GM21786 (cell line): ENCODE measurements at regions not wholly inside any gene's neighbourhood (a gene's known extent, or its start where the extent isn't known, plus 50 kb on each side); places are given as distances from the start of the nearest gene placed in this dataset.
A peak's percentile ranks its signal among the peaks of the same experiment; 100 is the strongest.

Source experiments
- ATAC-seq: cut with Tn5 transposase; IDR thresholded peaks from one replicate; pipeline ENCODE4 v1.9.1; 2021; ENCODE audit not compliant: unreplicated experiment

GRCh38 chr2:180115269-180115668 lies 108.2 kb upstream of the CWC22 start:
- ATAC-seq = no peak

GRCh38 chr2:180111901-180112300 lies 104.8 kb upstream of the CWC22 start:
- ATAC-seq = no peak

GRCh38 chr2:180110469-180110868 lies 103.4 kb upstream of the CWC22 start:
- ATAC-seq = no peak

DNA sequence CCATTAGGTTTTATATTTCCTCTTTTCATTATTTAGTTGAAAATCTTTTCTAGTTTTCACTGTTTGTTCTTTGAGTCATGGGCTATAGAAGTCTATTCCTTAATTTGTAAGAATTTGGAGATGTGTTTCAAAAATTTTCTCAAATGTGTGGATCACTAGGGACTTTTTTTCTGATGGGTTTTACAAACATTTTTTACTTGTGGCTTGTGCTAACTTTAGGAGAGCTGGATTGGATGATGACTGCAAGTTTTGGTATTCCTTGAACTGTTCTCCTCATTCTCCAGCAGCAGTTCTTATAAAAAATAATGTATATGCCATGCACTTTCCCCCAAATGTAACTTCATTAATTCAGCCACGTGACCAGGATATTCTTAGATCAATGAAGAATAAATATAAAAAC lies 94.7 kb upstream of the CWC22 start:
- ATAC-seq = no peak

DNA sequence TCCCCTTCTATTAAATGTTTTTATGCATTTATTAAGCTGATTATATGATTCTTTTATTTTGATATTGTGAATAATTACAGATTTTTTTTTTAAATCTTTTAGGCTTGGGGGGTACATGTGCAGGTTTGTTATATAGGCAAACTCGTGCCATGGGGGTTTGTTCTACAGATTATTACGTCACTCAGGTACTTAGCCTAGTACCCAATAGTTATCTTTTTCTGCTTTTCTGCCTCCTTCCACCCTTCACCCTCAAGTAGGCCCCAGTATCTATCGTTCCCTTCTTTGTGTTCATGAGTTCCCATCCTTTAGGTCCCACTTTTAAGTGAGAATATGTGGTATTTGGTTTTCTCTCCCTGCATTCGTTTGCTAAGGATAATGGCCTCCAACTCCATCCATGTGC lies 92.2 kb upstream of the CWC22 start:
- ATAC-seq = no peak

- ATAC-seq = no peak
Observed at GRCh38 chr2:180085144-180085543, 78.0 kb upstream of the CWC22 start.

DNA sequence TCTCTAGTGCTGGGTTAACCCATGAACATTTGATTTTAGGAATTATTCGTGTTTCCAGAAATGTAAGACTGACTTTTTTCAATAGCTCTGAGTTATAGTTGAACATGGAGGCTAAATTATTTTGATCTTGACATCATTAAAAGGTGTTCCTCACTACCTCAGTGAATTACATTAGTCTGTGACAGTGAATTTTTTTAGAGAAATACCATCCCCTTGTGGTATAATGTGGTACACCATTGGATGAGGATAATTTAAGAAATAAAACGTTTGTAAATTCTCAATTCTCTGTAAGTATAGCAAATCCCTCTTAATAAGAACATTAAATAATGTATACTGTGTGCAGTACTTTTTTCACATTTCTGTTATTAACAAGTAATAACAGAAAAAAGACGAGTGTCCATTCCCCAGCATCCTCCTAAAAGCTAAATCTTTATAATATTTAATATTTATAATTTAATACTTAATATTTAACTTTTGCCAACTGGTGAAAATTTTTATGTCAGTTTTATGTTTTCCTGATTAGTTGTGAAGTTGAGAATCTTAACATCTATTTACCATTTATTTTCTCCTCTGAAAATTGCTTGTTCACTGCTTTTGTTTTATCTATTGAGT lies 70.3 kb upstream of the CWC22 start:
- peak; percentile 45 for ATAC-seq

DNA sequence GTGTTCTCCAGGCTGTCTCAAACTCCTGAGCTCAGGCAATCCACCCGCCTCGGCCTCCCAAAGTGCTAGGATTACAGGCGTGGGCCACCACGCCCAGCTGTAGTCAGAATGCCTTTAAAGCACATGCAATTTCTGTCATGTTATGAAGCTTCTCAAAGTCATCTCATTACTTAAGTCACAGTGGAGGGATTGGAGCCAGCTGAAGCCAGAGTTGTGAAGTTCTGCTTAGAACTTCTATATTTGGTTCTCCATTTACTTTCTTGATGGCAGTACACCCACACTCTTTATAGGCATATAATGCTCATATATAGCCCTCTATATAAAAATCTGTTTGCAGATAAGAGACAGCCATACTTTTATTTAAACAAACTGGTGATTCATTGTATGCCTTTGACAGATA lies 68.8 kb upstream of the CWC22 start:
- ATAC-seq = no peak

DNA sequence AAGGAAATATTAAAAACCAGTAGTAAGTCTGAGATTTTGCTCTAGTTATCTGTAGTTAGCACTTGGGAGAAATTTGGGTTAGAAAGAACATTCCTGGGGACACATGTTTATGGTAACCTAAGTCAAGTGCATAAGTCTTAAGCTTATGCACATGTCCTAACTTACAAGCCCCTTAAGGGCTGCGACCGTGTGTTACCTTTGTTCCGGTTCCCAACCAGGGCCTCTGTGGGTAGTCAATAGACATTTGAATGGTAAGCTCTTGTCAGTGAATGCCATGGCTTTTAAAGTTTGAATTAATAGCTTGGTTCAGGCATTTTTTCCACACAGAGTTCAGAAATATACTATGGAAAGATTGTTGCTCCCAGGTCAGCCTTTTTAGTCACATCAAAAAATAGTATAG lies 64.7 kb upstream of the CWC22 start:
- no peak for ATAC-seq

DNA sequence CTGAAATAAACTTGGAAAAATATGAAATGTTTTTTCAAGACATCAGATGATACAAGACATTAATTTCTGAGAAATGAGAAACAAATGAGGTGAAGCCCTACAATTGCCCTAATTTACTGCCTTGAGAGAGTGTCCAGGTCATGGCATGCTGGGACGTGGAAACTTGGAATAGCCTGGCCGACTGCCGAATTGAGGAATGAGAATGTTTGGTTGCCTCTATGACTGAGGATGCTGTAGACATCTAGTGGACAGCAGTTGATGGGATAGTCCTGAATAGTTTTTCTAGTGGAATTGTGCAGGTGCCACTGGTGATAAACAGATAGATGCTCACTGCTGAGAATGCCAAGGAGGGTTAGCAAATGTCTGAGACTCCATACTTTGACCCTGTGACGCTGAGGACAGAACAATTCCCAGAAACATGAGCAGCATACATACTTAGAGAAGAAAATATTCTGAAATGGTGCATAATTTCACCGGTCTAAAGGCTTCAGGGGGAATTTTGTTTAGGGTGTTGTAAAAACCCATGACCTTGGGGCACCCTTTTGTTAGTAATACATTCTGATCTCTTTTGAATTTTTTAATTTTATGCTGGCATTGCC lies 56.5 kb upstream of the CWC22 start:
- no peak for ATAC-seq

DNA sequence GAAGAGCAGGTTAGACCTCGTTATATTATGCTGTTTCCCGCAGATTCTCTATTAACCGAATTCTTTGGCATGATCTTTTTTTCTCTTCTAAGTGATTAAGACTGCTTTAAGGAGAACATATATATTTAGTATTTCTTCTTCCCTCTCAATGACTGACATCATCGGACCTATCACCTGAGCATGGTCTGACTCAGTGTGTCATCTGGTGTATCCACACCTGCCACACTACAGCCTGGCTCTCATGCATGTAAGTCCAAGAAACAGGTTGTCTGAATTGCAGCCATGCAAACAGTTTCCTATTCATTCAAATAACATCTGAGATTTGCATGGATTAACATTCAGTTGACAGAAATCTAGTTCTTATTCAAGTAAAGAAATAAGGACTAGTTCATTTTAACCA lies 55.1 kb upstream of the CWC22 start:
- no peak for ATAC-seq

- no peak for ATAC-seq
Observed at GRCh38 chr2:180061546-180061945, 54.4 kb upstream of the CWC22 start.

- ATAC-seq = no peak
Observed at GRCh38 chr2:180061085-180061484, 54.0 kb upstream of the CWC22 start.

DNA sequence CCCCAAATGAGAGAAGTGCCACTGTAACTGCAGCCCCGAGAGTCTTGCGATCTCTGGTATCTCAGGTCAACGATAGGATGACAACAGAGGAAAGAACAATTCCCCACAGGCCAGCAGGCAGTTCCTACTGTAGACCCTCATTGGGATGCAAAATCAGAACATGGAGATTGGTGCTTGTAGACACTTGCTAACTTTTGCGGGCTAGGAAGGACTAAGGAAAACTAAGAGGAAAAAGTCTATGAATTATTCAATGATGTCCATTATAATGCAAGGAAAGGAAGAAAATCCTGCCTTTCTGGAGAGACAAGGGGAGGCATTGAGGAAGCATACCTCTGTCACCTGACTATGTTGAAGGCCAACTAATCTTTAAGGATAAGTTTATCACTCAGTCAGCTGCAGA lies 51.9 kb upstream of the CWC22 start:
- no peak for ATAC-seq

DNA sequence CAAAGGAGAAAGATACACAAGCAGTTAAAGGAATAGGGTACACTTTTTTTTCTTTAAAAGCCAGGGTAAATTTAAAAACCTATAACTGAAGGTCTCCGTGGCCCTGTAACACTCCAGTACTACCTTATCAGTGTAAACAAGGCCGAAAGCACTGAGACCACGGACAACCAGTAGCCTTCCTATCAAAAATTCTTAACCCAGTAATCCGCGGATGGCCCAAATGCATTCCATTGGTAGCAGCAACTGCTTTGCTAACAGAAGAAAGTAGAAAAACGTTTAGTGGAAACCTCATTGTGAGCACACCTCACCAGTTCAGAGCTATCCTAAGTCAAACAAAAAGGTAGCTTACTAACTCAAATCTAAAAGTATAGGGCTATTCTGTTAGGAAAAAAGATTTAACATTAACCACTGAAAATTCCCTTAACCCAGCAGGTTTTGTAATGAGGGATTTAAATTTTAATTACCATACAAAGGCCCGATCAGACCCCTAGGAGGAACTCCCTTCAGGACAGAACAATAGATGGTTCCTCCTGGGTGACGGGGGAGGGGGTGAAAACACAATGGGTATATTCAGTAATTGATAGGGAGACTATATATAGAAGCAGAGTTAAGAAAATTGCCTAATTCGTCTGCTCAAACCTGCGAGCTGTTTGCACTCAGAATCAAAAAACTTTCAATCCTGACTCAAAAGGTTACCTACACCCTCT lies 50.8 kb upstream of the CWC22 start:
- no peak for ATAC-seq
